Endothelial cell of umbilical vein (primary cell): ENCODE measurements at regions not wholly inside any gene's neighbourhood (a gene's known extent, or its start where the extent isn't known, plus 50 kb on each side); places are given as distances from the start of the nearest gene placed in this dataset.

ENCODE experiments used
- BruUV-seq: library from RNA; stranded (reverse); fragments of 400-500 nt; replicated peaks from 2 replicates; lab custom pipeline; 2021; lab: Mats Ljungman, UMichigan
- CTCF ChIA-PET: fragments of 300-600, 350-600 bp; sonication (Branson Sonifier 250); formaldehyde crosslinking; loops from one replicate; lab custom pipeline; 2021; ENCODE audit warnings: antibody characterized with exemption, inconsistent platforms; lab: Charles Lee
- POLR2A ChIA-PET: fragments of 300-600, 350-600 bp; sonication (Branson Sonifier 250); formaldehyde crosslinking; loops from one replicate; lab custom pipeline; 2021; ENCODE audit warnings: antibody characterized with exemption, inconsistent platforms; lab: Charles Lee
- DNase-seq: peaks from one replicate; pipeline ENCODE4 v3.0.0-alpha.2; 2011; ENCODE audit warnings: low read depth, low spot score
- FAIRE-seq: peaks from 2 replicates; lab custom pipeline; 2011; peaks lifted over from hg19 to GRCh38; lab: Jason Lieb, UNC
- H2AFZ ChIP-seq: 2 replicates; pipeline ENCODE4 v1.6.0; 2012; ENCODE audit warnings: low read depth, low read length, control low read depth, inconsistent platforms
- H3K27ac ChIP-seq: 2 replicates; pipeline ENCODE4 v1.5.1; 2011; ENCODE audit warnings: low read depth, mild to moderate bottlenecking, control low read depth, low read length, moderate library complexity; ENCODE audit not compliant: insufficient read depth
- H3K27me3 ChIP-seq, 2 experiments: 2 replicates each; pipeline versions ENCODE4 v1.6.0 to v1.6.1; 2011; ENCODE audit warnings: low read length in 2 of 2, mixed read lengths in 1 of 2; ENCODE audit not compliant: control insufficient read depth in 2 of 2, insufficient read depth in 2 of 2
- H3K36me3 ChIP-seq, 2 experiments: 2 replicates in 1 of 2; 3 replicates in 1 of 2; pipeline ENCODE4 v1.5.1; 2011; ENCODE audit warnings: low read length in 2 of 2, mild to moderate bottlenecking in 1 of 2, moderate library complexity in 1 of 2; ENCODE audit not compliant: control insufficient read depth in 2 of 2, insufficient read depth in 2 of 2; ENCODE audit errors: extremely low read depth in 1 of 2
- H3K4me1 ChIP-seq: 3 replicates; pipeline ENCODE4 v1.5.1; 2011; ENCODE audit warnings: mild to moderate bottlenecking, low read length; ENCODE audit not compliant: control insufficient read depth, insufficient read depth; ENCODE audit errors: extremely low read depth
- H3K4me2 ChIP-seq: 2 replicates; pipeline ENCODE4 v1.6.1; 2011; ENCODE audit warnings: low read length, control low read depth, mixed read lengths; ENCODE audit not compliant: insufficient read depth
- H3K4me3 ChIP-seq, 3 experiments: fragments of 200-600 bp in 1 of 3; sonication (generic), shearing (Covaris generic) in 1 of 3; replicated peaks in 1 of 3; 2 replicates each; pipeline ENCODE4 v1.5.1; 2011 to 2016; ENCODE audit warnings: control low read depth in 3 of 3, low read length in 3 of 3, mild to moderate bottlenecking in 2 of 3, inconsistent platforms in 1 of 3, low read depth in 1 of 3, moderate library complexity in 1 of 3; ENCODE audit not compliant: insufficient read depth in 1 of 3
- H3K79me2 ChIP-seq: 2 replicates; pipeline ENCODE4 v1.6.0; 2012; ENCODE audit warnings: low read length, inconsistent platforms; ENCODE audit not compliant: control insufficient read depth, insufficient read depth
- H3K9ac ChIP-seq: replicated peaks from 2 replicates; pipeline ENCODE3; 2011; ENCODE audit warnings: low read length, control low read depth; ENCODE audit not compliant: insufficient read depth; ENCODE audit errors: extremely low read depth
- H3K9me1 ChIP-seq: replicated peaks from 3 replicates; pipeline ENCODE4 v1.6.0; 2011; ENCODE audit warnings: mild to moderate bottlenecking, low read length; ENCODE audit not compliant: control insufficient read depth, insufficient read depth; ENCODE audit errors: extremely low read depth
- H3K9me3 ChIP-seq: replicated peaks from 2 replicates; pipeline ENCODE4 v1.5.1; 2012; ENCODE audit warnings: low read length, inconsistent platforms; ENCODE audit not compliant: control insufficient read depth, insufficient read depth
- H4K20me1 ChIP-seq: replicated peaks from 2 replicates; pipeline ENCODE3; 2011; ENCODE audit warnings: mild to moderate bottlenecking, low read length; ENCODE audit not compliant: control insufficient read depth, insufficient read depth; ENCODE audit errors: extremely low read depth
- EZH2 ChIP-seq: IDR thresholded peaks from 2 replicates; pipeline ENCODE4 v1.6.1; 2012; ENCODE audit warnings: borderline replicate concordance, low read depth, mild to moderate bottlenecking, moderate library complexity, low read length, inconsistent platforms; ENCODE audit not compliant: severe bottlenecking
- FOS ChIP-seq: IDR thresholded peaks from 2 replicates; pipeline ENCODE4 v1.6.1; 2011; ENCODE audit warnings: mild to moderate bottlenecking, low read length, moderate library complexity, borderline replicate concordance; ENCODE audit not compliant: insufficient read depth
- GATA2 ChIP-seq: IDR thresholded peaks from 2 replicates; pipeline ENCODE4 v1.7.0; 2011; ENCODE audit warnings: low read depth, mild to moderate bottlenecking, moderate library complexity, mixed read lengths, low read length; ENCODE audit not compliant: insufficient read length, insufficient read depth
- JUN ChIP-seq: IDR thresholded peaks from 2 replicates; pipeline ENCODE4 v1.6.1; 2011; ENCODE audit warnings: borderline replicate concordance, low read depth; ENCODE audit not compliant: insufficient read length, insufficient read depth
- MAX ChIP-seq: IDR thresholded peaks from 2 replicates; pipeline ENCODE4 v1.6.1; 2011; ENCODE audit not compliant: insufficient read depth, insufficient read length
- MYC ChIP-seq: IDR thresholded peaks from one replicate; pipeline ENCODE4 v1.6.1; 2011; ENCODE audit warnings: mild to moderate bottlenecking, low read depth, low read length
- POLR2A ChIP-seq: IDR thresholded peaks from 2 replicates; pipeline ENCODE4 v1.6.1; 2012; ENCODE audit warnings: low read depth, mild to moderate bottlenecking, control low read depth, low read length
- POLR2AphosphoS5 ChIP-seq: IDR thresholded peaks from 2 replicates; pipeline ENCODE4 v1.6.1; 2012; ENCODE audit warnings: low read depth, mild to moderate bottlenecking, control low read depth, low read length, moderate library complexity; ENCODE audit not compliant: insufficient read depth
- dilution Hi-C: fragments of 300-500 bp; cut with MboI; formaldehyde crosslinking; loops from one replicate; pipeline ENCODE4 v1.15.0; 2019; ENCODE audit warnings: low sequenced_read_pairs; ENCODE audit not compliant: extremely low pct_ligation_motif_present
- intact Hi-C: fragments of 100-400 bp; cut with micrococcal nuclease; formaldehyde crosslinking; loops from one replicate; pipeline ENCODE4 v1.10.0; 2022
- TF ChIP-seq, protein P1 (sequence below), 2 donors: IDR thresholded peaks; 1 replicate in 1 of 2; 2 replicates in 1 of 2; pipeline ENCODE4 v1.5.1; 2011; ENCODE audit warnings: low read length in 2 of 2, mild to moderate bottlenecking in 2 of 2, moderate library complexity in 2 of 2, control low read depth in 1 of 2, inconsistent platforms in 1 of 2, low read depth in 1 of 2; ENCODE audit not compliant: insufficient read depth in 1 of 2; ENCODE audit errors: extremely low read depth in 1 of 2

DNA sequence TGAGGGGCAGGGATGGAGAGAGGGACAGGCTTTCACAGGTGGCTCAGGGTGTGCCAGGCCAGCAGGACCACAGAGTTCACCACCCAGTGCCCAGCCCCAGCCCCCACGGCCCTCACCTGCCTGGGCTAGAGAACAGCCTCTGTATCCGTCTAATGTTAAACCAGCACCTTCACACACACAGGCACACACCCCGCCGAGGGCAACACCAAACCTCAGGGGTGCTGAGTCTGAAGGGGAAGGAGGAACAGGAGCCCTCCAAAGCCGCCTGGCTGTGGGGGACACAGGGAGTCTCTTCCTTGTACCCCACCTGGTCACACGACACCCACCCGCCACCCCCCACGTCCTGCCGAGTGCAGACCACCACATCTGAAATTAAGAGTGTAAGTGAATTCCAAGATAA is 205.8 kb upstream of the SALL3 start:
- POLR2A ChIA-PET: no interaction called here
- no peak overlapping the region for H3K9ac ChIP-seq
- dilution Hi-C loops (no loop called here), intact Hi-C loops (no loop called here)
- no TSS peak for BruUV-seq
- no peak overlapping the region for H3K4me3 ChIP-seq
- FAIRE-seq (no peak), DNase-seq (no peak)
- no peaks in the 10 kb centered on the region for H3K79me2 ChIP-seq
- H3K4me2 ChIP-seq: no peak overlapping the region
- TF ChIP-seq POLR2AphosphoS5 (no peak), MAX (no peak), JUN (no peak), EZH2 (no peak), POLR2A (no peak), FOS (no peak), GATA2 (no peak), MYC (no peak)
- TF ChIP-seq, protein P1, sequence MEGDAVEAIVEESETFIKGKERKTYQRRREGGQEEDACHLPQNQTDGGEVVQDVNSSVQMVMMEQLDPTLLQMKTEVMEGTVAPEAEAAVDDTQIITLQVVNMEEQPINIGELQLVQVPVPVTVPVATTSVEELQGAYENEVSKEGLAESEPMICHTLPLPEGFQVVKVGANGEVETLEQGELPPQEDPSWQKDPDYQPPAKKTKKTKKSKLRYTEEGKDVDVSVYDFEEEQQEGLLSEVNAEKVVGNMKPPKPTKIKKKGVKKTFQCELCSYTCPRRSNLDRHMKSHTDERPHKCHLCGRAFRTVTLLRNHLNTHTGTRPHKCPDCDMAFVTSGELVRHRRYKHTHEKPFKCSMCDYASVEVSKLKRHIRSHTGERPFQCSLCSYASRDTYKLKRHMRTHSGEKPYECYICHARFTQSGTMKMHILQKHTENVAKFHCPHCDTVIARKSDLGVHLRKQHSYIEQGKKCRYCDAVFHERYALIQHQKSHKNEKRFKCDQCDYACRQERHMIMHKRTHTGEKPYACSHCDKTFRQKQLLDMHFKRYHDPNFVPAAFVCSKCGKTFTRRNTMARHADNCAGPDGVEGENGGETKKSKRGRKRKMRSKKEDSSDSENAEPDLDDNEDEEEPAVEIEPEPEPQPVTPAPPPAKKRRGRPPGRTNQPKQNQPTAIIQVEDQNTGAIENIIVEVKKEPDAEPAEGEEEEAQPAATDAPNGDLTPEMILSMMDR (IDR thresholded peaks at IDR 0.05; ENCODE audit: extremely low read depth in 1 of 2, insufficient read depth in 1 of 2, low read depth in 1 of 2, low read length in 2 of 2): no peak
- CTCF ChIA-PET: no interaction called here
- no peak overlapping the region for H2AFZ ChIP-seq
- no peaks in the 10 kb centered on the region for H3K9me1 ChIP-seq
- peaks cover 5% of the 10 kb centered on the region for H3K9me3 ChIP-seq
- no peaks in the 10 kb centered on the region for H3K36me3 ChIP-seq
- no peaks in the 10 kb centered on the region for H3K4me1 ChIP-seq
- no peaks in the 10 kb centered on the region for H4K20me1 ChIP-seq
- H3K27ac ChIP-seq: no peak overlapping the region
- H3K27me3 ChIP-seq: no peaks in the 10 kb centered on the region
